Suprapubic skin (tissue), 3 donors: ENCODE measurements at regions not wholly inside any gene's neighbourhood (a gene's known extent, or its start where the extent isn't known, plus 50 kb on each side); places are given as distances from the start of the nearest gene placed in this dataset.

Source experiments
- CTCF ChIP-seq, 2 donors: fragments of 200-600 bp in 1 of 2; fragments of 450-650 bp in 1 of 2; sonication (generic) in 1 of 2; IDR thresholded peaks; one replicate each; pipeline ENCODE4 v1.5.1; 2016 to 2019; ENCODE audit warnings: antibody characterized with exemption in 2 of 2, mild to moderate bottlenecking in 1 of 2, moderate library complexity in 1 of 2
- POLR2A ChIP-seq, 2 donors: fragments of 450-650 bp; IDR thresholded peaks; one replicate each; pipeline ENCODE4 v1.6.1; 2017; ENCODE audit warnings: antibody characterized with exemption in 2 of 2, mild to moderate bottlenecking in 2 of 2, moderate library complexity in 2 of 2

GRCh38 chr3:152676810-152677379 is 158.0 kb upstream of the P2RY1 start:
- no peak for TF ChIP-seq CTCF (IDR thresholded peaks at IDR 0.05)
- TF ChIP-seq POLR2A (IDR thresholded peaks at IDR 0.05), result no peak
